ENCODE measurements at regions not wholly inside any gene's neighbourhood (a gene's known extent, or its start where the extent isn't known, plus 50 kb on each side); places are given as distances from the start of the nearest gene placed in this dataset.
"Not testable (repeated sequence)": the region's sequence is repeated elsewhere in the genome, so short reads cannot be mapped to it uniquely, and the experiment has no call there.

DNA sequence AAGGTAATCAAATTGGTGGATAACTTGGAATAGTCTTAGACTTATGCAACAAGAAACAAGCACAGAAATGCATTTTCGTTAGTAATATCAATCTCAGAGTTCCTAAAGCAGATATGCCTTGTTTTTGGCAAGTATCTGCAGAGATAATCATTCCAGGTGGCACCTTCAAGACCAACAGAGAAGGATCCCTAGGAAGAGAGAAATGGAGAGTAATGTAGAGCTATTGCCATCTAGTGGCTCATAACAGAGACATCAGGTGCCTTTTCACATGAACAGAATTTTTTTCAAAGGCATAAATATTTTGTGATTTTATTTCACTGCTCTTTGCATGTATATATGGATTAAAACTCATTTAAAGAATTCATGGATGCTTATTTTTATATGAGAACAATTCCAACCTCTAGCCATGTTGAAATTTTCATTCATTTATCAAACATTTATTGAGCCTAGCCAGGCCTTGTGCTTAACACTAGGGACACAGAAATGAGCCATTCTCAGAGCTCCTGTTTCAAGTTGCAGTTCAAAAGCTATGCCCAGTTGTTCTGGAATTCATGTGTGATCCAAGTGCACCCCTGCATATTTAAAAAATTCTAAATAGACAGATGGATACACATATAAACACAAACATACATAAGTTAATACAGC, 117.5 kb upstream of the OR13F1 start:
- no peak overlapping the region for H3K9ac ChIP-seq (ENCODE audit: low read depth in 2 of 2, low read length in 2 of 2)
- H3K27ac ChIP-seq, result no peak overlapping the region
- H3K4me1 ChIP-seq, result no peaks in the 10 kb centered on the region
- TF ChIP-seq, protein P1, sequence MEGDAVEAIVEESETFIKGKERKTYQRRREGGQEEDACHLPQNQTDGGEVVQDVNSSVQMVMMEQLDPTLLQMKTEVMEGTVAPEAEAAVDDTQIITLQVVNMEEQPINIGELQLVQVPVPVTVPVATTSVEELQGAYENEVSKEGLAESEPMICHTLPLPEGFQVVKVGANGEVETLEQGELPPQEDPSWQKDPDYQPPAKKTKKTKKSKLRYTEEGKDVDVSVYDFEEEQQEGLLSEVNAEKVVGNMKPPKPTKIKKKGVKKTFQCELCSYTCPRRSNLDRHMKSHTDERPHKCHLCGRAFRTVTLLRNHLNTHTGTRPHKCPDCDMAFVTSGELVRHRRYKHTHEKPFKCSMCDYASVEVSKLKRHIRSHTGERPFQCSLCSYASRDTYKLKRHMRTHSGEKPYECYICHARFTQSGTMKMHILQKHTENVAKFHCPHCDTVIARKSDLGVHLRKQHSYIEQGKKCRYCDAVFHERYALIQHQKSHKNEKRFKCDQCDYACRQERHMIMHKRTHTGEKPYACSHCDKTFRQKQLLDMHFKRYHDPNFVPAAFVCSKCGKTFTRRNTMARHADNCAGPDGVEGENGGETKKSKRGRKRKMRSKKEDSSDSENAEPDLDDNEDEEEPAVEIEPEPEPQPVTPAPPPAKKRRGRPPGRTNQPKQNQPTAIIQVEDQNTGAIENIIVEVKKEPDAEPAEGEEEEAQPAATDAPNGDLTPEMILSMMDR (IDR thresholded peaks at IDR 0.05), result peak; percentile 61
- H3K27me3 ChIP-seq, result no peaks in the 10 kb centered on the region
- no peak overlapping the region for H3K4me3 ChIP-seq
- no peak for DNase-seq
- intact Hi-C loops (cut with DNase I), result loop anchor here (2.0 kb wide), 1 partner anchor 210 kb away; no protein-coding TSS in a partner anchor
- no peaks in the 10 kb centered on the region for H3K36me3 ChIP-seq
- H3K9me3 ChIP-seq, result no peaks in the 10 kb centered on the region

DNA sequence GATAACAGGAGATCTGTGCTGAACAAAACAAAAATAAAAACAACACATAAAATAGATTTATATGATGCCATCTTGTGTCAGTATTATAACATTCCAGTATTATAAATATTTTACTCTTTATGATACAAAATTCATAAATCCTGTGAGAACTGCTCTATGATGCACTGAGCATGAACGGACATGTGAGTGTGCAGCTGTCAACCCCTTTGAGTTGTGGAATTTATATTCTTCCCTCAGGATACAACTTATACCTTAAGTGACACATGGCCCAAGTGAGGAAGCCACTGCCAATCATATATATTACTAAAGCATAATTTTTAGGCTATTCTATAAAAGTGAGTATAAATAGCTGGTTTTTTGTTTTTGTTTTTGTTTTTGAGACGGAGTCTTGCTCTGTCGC, 116.0 kb upstream of the OR13F1 start:
- Histone ChIP-seq H3K4me1 (no peaks in the 10 kb centered on the region), H3K9ac (ENCODE audit: low read depth in 2 of 2, low read length in 2 of 2) (no peak overlapping the region), H3K36me3 (no peaks in the 10 kb centered on the region), H3K27me3 (no peaks in the 10 kb centered on the region), H3K27ac (no peak overlapping the region), H3K4me3 (no peak overlapping the region), H3K9me3 (no peaks in the 10 kb centered on the region)
- intact Hi-C loops (cut with DNase I), result no loop called here
- DNase-seq, result no peak
- TF ChIP-seq, protein P1 (IDR thresholded peaks at IDR 0.05), result no peak

DNA sequence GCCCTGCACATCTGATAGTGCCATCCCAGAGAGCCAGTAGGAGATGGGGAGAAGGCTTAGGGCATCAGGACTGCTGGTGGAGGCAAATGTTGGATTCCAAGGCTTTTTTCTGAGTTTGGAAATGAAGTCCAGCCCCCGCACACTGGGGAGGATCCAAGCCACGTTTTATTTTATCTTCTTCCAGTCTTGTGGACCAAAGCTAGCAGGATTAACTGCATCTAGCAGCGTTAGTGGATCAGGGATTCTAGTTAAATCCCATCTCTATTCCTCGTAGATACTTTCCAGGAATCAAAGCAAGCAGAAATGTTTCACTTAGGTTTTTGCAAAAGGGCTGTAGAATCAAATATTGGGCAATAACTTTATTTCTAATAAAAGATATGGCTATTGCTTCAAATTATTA, 114.7 kb upstream of the OR13F1 start:
- intact Hi-C loops (cut with DNase I), result no loop called here
- DNase-seq, result no peak
- H3K4me3 ChIP-seq, result no peak overlapping the region
- H3K27ac ChIP-seq, result no peak overlapping the region
- H3K36me3 ChIP-seq, result no peaks in the 10 kb centered on the region
- H3K27me3 ChIP-seq, result no peaks in the 10 kb centered on the region
- H3K9ac ChIP-seq (ENCODE audit: low read depth in 2 of 2, low read length in 2 of 2), result no peak overlapping the region
- no peaks in the 10 kb centered on the region for H3K4me1 ChIP-seq
- H3K9me3 ChIP-seq, result no peaks in the 10 kb centered on the region
- TF ChIP-seq, protein P1 (IDR thresholded peaks at IDR 0.05), result no peak

DNA sequence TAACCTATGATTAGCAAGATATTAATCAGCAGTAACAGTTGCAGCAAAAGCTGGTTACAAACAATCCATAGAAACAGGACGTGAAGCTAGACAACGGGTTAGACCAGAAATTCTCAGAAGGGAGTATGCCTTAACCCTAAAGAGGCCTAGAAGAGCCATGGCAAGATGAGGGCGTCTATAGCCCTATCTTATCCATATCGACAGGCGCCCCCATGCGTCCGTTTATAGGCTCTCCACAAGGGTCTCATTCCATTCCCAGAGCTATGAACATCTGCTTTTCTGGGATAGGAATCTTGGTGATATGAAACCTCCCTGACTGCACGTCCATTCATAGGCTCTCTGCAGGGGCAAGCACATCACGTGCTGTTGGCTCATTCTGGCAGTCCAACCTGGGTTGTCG, 109.2 kb upstream of the OR13F1 start:
- H3K27ac ChIP-seq; H3K4me1 ChIP-seq; intact Hi-C loops (cut with DNase I); H3K9ac ChIP-seq (ENCODE audit: low read depth in 2 of 2, low read length in 2 of 2); H3K27me3 ChIP-seq; H3K9me3 ChIP-seq; H3K36me3 ChIP-seq; H3K4me3 ChIP-seq: not testable (repeated sequence)
- DNase-seq, result peak; percentile 19

DNA sequence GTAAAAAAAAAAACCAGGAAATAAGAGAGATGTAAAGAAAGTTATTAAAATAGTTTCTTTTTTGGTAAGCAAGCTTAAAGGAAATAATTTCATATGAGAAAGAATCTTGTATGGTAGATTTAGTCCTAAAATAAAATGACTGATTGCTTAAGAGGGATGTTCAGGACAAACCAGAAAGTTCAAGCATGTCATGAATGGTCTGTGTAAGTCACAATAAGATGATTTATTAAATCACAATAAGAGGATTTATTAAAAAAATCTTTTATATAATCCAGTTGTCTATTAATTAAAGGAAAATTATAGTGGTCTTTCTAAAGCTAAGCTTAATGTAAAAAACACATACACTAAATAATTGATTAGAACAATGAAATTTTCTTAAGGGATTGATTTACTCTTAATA, 91.8 kb upstream of the OR13F1 start:
- H3K9ac ChIP-seq (ENCODE audit: low read depth in 2 of 2, low read length in 2 of 2), result no peak overlapping the region
- no peak for DNase-seq
- intact Hi-C loops (cut with DNase I), result no loop called here
- H3K27me3 ChIP-seq, result no peaks in the 10 kb centered on the region
- no peaks in the 10 kb centered on the region for H3K36me3 ChIP-seq
- H3K4me1 ChIP-seq, result no peaks in the 10 kb centered on the region
- H3K9me3 ChIP-seq, result no peaks in the 10 kb centered on the region
- no peak overlapping the region for H3K4me3 ChIP-seq
- no peak overlapping the region for H3K27ac ChIP-seq
- TF ChIP-seq, protein P1 (IDR thresholded peaks at IDR 0.05), result no peak

DNA sequence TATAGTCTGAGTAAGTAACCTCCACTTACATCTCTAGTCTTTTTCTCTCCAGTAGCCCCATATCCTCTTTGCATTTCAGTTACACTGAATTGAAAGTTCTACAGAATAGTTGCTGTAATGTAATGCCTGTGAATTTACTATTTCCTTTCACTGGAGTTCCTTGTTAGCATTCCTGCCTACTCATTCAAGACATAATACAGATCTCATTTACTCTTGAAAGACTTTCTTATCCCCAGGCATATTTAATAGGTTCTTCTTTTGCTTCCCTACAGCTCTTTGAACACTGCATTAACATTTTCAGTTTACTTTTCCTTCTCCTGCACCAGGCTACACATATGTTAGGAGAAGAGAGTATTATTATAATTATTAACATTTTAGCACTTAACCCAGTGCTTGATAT, 87.6 kb upstream of the OR13F1 start:
- Histone ChIP-seq H3K27me3 (no peaks in the 10 kb centered on the region), H3K9ac (ENCODE audit: low read depth in 2 of 2, low read length in 2 of 2) (no peak overlapping the region), H3K36me3 (no peaks in the 10 kb centered on the region), H3K4me1 (no peaks in the 10 kb centered on the region), H3K27ac (no peak overlapping the region), H3K4me3 (no peak overlapping the region), H3K9me3 (no peaks in the 10 kb centered on the region)
- TF ChIP-seq, protein P1 (IDR thresholded peaks at IDR 0.05), result no peak
- DNase-seq, result no peak
- intact Hi-C loops (cut with DNase I), result no loop called here

Data from colonic mucosa (tissue), 4 donors.